Heart left ventricle (tissue), 16 donors: ENCODE measurements at regions not wholly inside any gene's neighbourhood (a gene's known extent, or its start where the extent isn't known, plus 50 kb on each side); places are given as distances from the start of the nearest gene placed in this dataset.

Experiments
- ATAC-seq, 4 donors: fragments of 200-7000 bp; cut with Tn5 transposase; one replicate each; pipeline ENCODE4 v1.9.1; 2020 to 2022; ENCODE audit warnings: moderate library complexity in 4 of 4, mild to moderate bottlenecking in 3 of 4, moderate number of reproducible peaks in 1 of 4
- DNase-seq, 5 donors: peaks; one replicate each; pipeline ENCODE4 v3.0.0-alpha.2; 2020
- H3K27ac ChIP-seq, 12 donors: fragments of 200-600 bp; sonication (generic) in 4 of 12; one replicate each; pipeline versions ENCODE4 v1.5.0 to v1.8.0; 2016 to 2022; ENCODE audit warnings: mild to moderate bottlenecking in 2 of 12
- H3K27me3 ChIP-seq, 9 donors: fragments of 200-600 bp; sonication (generic) in 2 of 9; one replicate each; pipeline versions ENCODE4 v1.5.1 to v1.8.0; 2016 to 2022; ENCODE audit warnings: mild to moderate bottlenecking in 3 of 9
- H3K36me3 ChIP-seq, 9 donors: fragments of 200-600 bp; sonication (generic) in 2 of 9; one replicate each; pipeline versions ENCODE4 v1.5.0 to v1.8.0; 2018 to 2022; ENCODE audit warnings: mild to moderate bottlenecking in 2 of 9
- H3K4me1 ChIP-seq, 12 donors: fragments of 200-600 bp; sonication (generic) in 4 of 12; one replicate each; pipeline versions ENCODE4 v1.5.0 to v1.8.0; 2016 to 2022; ENCODE audit warnings: mild to moderate bottlenecking in 3 of 12
- H3K4me3 ChIP-seq, 12 donors: fragments of 200-600 bp; sonication (generic) in 4 of 12; one replicate each; pipeline versions ENCODE4 v1.5.0 to v1.8.0; 2017 to 2022; ENCODE audit warnings: mild to moderate bottlenecking in 9 of 12, moderate library complexity in 4 of 12
- H3K9me3 ChIP-seq, 12 donors: fragments of 200-600 bp; sonication (generic) in 4 of 12; one replicate each; pipeline versions ENCODE4 v1.5.0 to v1.8.0; 2016 to 2022; ENCODE audit warnings: mild to moderate bottlenecking in 1 of 12
- CTCF ChIP-seq, 12 donors: fragments of 200-600 bp; sonication (generic) in 4 of 12; IDR thresholded peaks; one replicate each; pipeline versions ENCODE4 v1.5.0 to v1.8.0; 2018 to 2022; ENCODE audit warnings: antibody characterized with exemption in 12 of 12, mild to moderate bottlenecking in 5 of 12
- POLR2A ChIP-seq, 2 donors: fragments of 450-650 bp; IDR thresholded peaks; one replicate each; pipeline ENCODE4 v1.6.1; 2017; ENCODE audit warnings: antibody characterized with exemption in 2 of 2, mild to moderate bottlenecking in 2 of 2, moderate library complexity in 2 of 2
- WGBS, 4 donors: extraction: QIAGEN DNeasy Blood & Tissue Kit in 2 of 4; methylation state at CpG; one replicate each; pipeline versions ENCODE4 v1.1.5 to v1.1.7; 2013 to 2018; 5-methylcytosine and 5-hydroxymethylcytosine counted together
- intact Hi-C, 10 donors: fragments of 100-400 bp; cut with DNase I; formaldehyde crosslinking; loops; one replicate each; pipeline versions ENCODE4 v1.11.1 to v1.14.2; 2022
- donor health status: ischemic (EF 13 %, LVEDD 7.1; RV severe dilation, severe dysfunction).
- donor health status: healthy with polysubstance abuse.
- donor health status: DM: no; HTN: yes; CAD: no.
- donor health status: DM: no; HTN: no; CAD: no.
- donor health status: ischemic (EF 25% LVEDD 6.9; RV normal size, moderate dysfunction).
- donor health status: ischemic (EF 25% LVEDD 5.7; RV mildly dilated, moderate dysfunction).
- donor health status: healthy.
- donor health status: DM: yes; HTN: yes; CAD: no.
- donor health status: ischemic (EF 35%, LVEDD 5.7; RV mildly dilated, moderate dysfunction).
- donor health status: nonischemic (EF 11% LVEDD 7.7; RV severe dilation, severe dysfunction).
- donor health status: DM: yes; HTN: yes; CAD: no.
- donor health status: PGD.
- donor health status: ischemic (EF 29% LVEDD 5.4; RV normal size, mild dysfunction).
- donor health status: nonischemic (EF 23%, LVEDD 6.1; RV moderate dilation, normal function).

- Histone ChIP-seq H3K9me3 (no peaks in the 10 kb centered on the region), H3K27me3 (peaks cover 0 to 3% (median 0%) of the 10 kb centered on the region in 9 donors), H3K36me3 (no peaks in the 10 kb centered on the region), H3K27ac (no peak overlapping the region), H3K4me1 (no peaks in the 10 kb centered on the region), H3K4me3 (no peak overlapping the region)
- ATAC-seq = no peak
- 44 to 76% (median 55%) methylated on average over 4 of the region's 4 CpGs for WGBS, 4 donors
- intact Hi-C loops = loop anchor here in 1 of 10 donors (10.0 kb wide), 1 partner anchor 46 kb away; no protein-coding TSS in a partner anchor
- no peak for TF ChIP-seq CTCF (IDR thresholded peaks at IDR 0.05)
- TF ChIP-seq POLR2A (IDR thresholded peaks at IDR 0.05) = no peak
- no peak for DNase-seq
Measured at GRCh38 chr15:26050984-26051383, 187.9 kb upstream of the ATP10A start.

GRCh38 chr15:26049900-26050657, 187.0 kb upstream of the ATP10A start:
- no peak for DNase-seq
- 60 to 74% (median 67%) methylated on average over 9 of the region's 9 CpGs for WGBS, 4 donors

GRCh38 chr15:26048669-26049068, 185.5 kb upstream of the ATP10A start:
- intact Hi-C loops = loop anchor here in 1 of 10 donors (2.0 to 10.0 kb wide), 2 partner anchors 20 to 64 kb away; no protein-coding TSS in a partner anchor
- ATAC-seq = no peak
- WGBS, 4 donors = 84 to 89% (median 88%) methylated on average over 7 of the region's 7 CpGs

More at GRCh38 chr15:26049900-26050657, 187.0 kb upstream of the ATP10A start:
- no peak overlapping the region for H3K4me3 ChIP-seq
- H3K36me3 ChIP-seq = no peaks in the 10 kb centered on the region
- TF ChIP-seq POLR2A (IDR thresholded peaks at IDR 0.05) = no peak
- TF ChIP-seq CTCF (IDR thresholded peaks at IDR 0.05) = no peak
- intact Hi-C loops = loop anchor here in 1 of 10 donors (2.0 to 10.0 kb wide), 3 partner anchors 19 to 65 kb away; no protein-coding TSS in a partner anchor
- peaks cover 0 to 3% (median 0%) of the 10 kb centered on the region in 9 donors for H3K27me3 ChIP-seq
- H3K27ac ChIP-seq = no peak overlapping the region
- no peaks in the 10 kb centered on the region for H3K9me3 ChIP-seq
- H3K4me1 ChIP-seq = no peaks in the 10 kb centered on the region
- no peak for ATAC-seq

More at GRCh38 chr15:26048669-26049068, 185.5 kb upstream of the ATP10A start:
- H3K4me3 ChIP-seq = no peak overlapping the region
- H3K27ac ChIP-seq = no peak overlapping the region
- no peaks in the 10 kb centered on the region for H3K36me3 ChIP-seq
- no peak for DNase-seq
- TF ChIP-seq CTCF (IDR thresholded peaks at IDR 0.05) (no peak), POLR2A (IDR thresholded peaks at IDR 0.05) (no peak)
- peaks cover 0 to 3% (median 0%) of the 10 kb centered on the region in 9 donors for H3K27me3 ChIP-seq
- no peaks in the 10 kb centered on the region for H3K9me3 ChIP-seq
- no peaks in the 10 kb centered on the region for H3K4me1 ChIP-seq
